ENCODE measurements at regions not wholly inside any gene's neighbourhood (a gene's known extent, or its start where the extent isn't known, plus 50 kb on each side); places are given as distances from the start of the nearest gene placed in this dataset.

DNA sequence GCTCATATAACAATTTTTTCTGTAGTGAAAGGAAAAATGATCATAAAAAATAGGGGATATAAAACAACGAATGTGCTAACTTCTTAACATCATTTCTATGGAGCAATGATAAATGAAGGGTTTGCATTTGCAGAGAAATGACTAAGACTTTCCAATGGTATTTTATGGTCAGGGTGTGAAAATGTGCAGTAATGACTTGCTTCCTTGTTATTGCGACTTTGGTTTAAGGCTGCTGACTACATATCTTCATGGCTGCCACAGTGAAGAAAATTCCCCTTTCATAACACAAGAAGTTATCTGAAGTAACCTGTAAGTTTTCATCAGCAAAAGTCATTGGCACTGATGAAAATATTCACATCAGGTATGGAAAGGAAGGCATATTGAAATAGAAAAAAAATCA, 166.1 kb upstream of the NRG3 start:
- H3K9me3 Mint-ChIP-seq (ENCODE audit: unreplicated experiment) = no peaks in the 10 kb centered on the region
- no peak overlapping the region for H3K9ac ChIP-seq (ENCODE audit: low read length)
- no peaks in the 10 kb centered on the region for H3K27me3 ChIP-seq (ENCODE audit: insufficient read depth, low read length)
- no peak for TF ChIP-seq EZH2 (IDR thresholded peaks at IDR 0.05; ENCODE audit: insufficient read depth, low read length)
- TF ChIP-seq CTCF (IDR thresholded peaks at IDR 0.05; ENCODE audit: insufficient read depth, low read depth, low read length) = no peak
- H3K4me2 ChIP-seq (ENCODE audit: low read length) = no peak overlapping the region
- no peaks in the 10 kb centered on the region for H3K4me1 ChIP-seq (ENCODE audit: insufficient read depth, low read length)
- no peak overlapping the region for H3K4me3 Mint-ChIP-seq (ENCODE audit: unreplicated experiment)
- H3K27ac ChIP-seq (ENCODE audit: low read depth, low read length) = no peak overlapping the region
- no peaks in the 10 kb centered on the region for H3K79me2 ChIP-seq (ENCODE audit: insufficient read depth, low read length)
- FAIRE-seq = no peak
- DNase-seq (ENCODE audit: low read depth) = no peak
- no peak overlapping the region for H2AFZ ChIP-seq (ENCODE audit: low read depth, low read length)
- no peaks in the 10 kb centered on the region for H3K27me3 Mint-ChIP-seq (ENCODE audit: low read depth, unreplicated experiment)
- no peak overlapping the region for H3K27ac Mint-ChIP-seq (ENCODE audit: unreplicated experiment)
- no peaks in the 10 kb centered on the region for H3K36me3 ChIP-seq (ENCODE audit: insufficient read depth, low read length)
- H3K4me1 Mint-ChIP-seq (ENCODE audit: low read depth, unreplicated experiment) = no peaks in the 10 kb centered on the region
- no peaks in the 10 kb centered on the region for H3K9me3 ChIP-seq (ENCODE audit: insufficient read depth, low read depth, low read length)
- no peak overlapping the region for H3K4me3 ChIP-seq (ENCODE audit: insufficient read depth, low read depth, low read length)
- H4K20me1 ChIP-seq (ENCODE audit: insufficient read depth, low read length) = no peaks in the 10 kb centered on the region
- H3K36me3 Mint-ChIP-seq (ENCODE audit: low read depth, unreplicated experiment) = no peaks in the 10 kb centered on the region

GRCh38 chr10:81722399-81722798, 152.6 kb upstream of the NRG3 start:
- no peak for FAIRE-seq
- no peaks in the 10 kb centered on the region for H3K36me3 Mint-ChIP-seq (ENCODE audit: low read depth, unreplicated experiment)
- no peak overlapping the region for H3K4me3 ChIP-seq (ENCODE audit: insufficient read depth, low read depth, low read length)
- no peaks in the 10 kb centered on the region for H3K36me3 ChIP-seq (ENCODE audit: insufficient read depth, low read length)
- no peaks in the 10 kb centered on the region for H3K9me3 Mint-ChIP-seq (ENCODE audit: unreplicated experiment)
- no peak overlapping the region for H3K4me3 Mint-ChIP-seq (ENCODE audit: unreplicated experiment)
- no peaks in the 10 kb centered on the region for H3K27me3 ChIP-seq (ENCODE audit: insufficient read depth, low read length)
- no peaks in the 10 kb centered on the region for H3K4me1 ChIP-seq (ENCODE audit: insufficient read depth, low read length)
- no peak for DNase-seq (ENCODE audit: low read depth)
- no peak overlapping the region for H3K4me2 ChIP-seq (ENCODE audit: low read length)
- H3K9ac ChIP-seq (ENCODE audit: low read length) = no peak overlapping the region
- H3K4me1 Mint-ChIP-seq (ENCODE audit: low read depth, unreplicated experiment) = no peaks in the 10 kb centered on the region
- H3K79me2 ChIP-seq (ENCODE audit: insufficient read depth, low read length) = no peaks in the 10 kb centered on the region
- H2AFZ ChIP-seq (ENCODE audit: low read depth, low read length) = no peak overlapping the region
- no peak for TF ChIP-seq EZH2 (IDR thresholded peaks at IDR 0.05; ENCODE audit: insufficient read depth, low read length)
- TF ChIP-seq CTCF (IDR thresholded peaks at IDR 0.05; ENCODE audit: insufficient read depth, low read depth, low read length) = no peak
- H3K27me3 Mint-ChIP-seq (ENCODE audit: low read depth, unreplicated experiment) = no peaks in the 10 kb centered on the region
- no peaks in the 10 kb centered on the region for H3K9me3 ChIP-seq (ENCODE audit: insufficient read depth, low read depth, low read length)
- H3K27ac ChIP-seq (ENCODE audit: low read depth, low read length) = no peak overlapping the region
- no peak overlapping the region for H3K27ac Mint-ChIP-seq (ENCODE audit: unreplicated experiment)
- no peaks in the 10 kb centered on the region for H4K20me1 ChIP-seq (ENCODE audit: insufficient read depth, low read length)

GRCh38 chr10:81724431-81724830, 150.6 kb upstream of the NRG3 start:
- H3K4me3 Mint-ChIP-seq (ENCODE audit: unreplicated experiment) = no peak overlapping the region
- no peaks in the 10 kb centered on the region for H3K4me1 Mint-ChIP-seq (ENCODE audit: low read depth, unreplicated experiment)
- H3K27me3 Mint-ChIP-seq (ENCODE audit: low read depth, unreplicated experiment) = no peaks in the 10 kb centered on the region
- Histone ChIP-seq H3K4me2 (ENCODE audit: low read length) (no peak overlapping the region), H3K27me3 (ENCODE audit: insufficient read depth, low read length) (no peaks in the 10 kb centered on the region), H4K20me1 (ENCODE audit: insufficient read depth, low read length) (no peaks in the 10 kb centered on the region), H3K79me2 (ENCODE audit: insufficient read depth, low read length) (no peaks in the 10 kb centered on the region), H3K27ac (ENCODE audit: low read depth, low read length) (no peak overlapping the region), H3K4me1 (ENCODE audit: insufficient read depth, low read length) (no peaks in the 10 kb centered on the region), H2AFZ (ENCODE audit: low read depth, low read length) (no peak overlapping the region), H3K4me3 (ENCODE audit: insufficient read depth, low read depth, low read length) (no peak overlapping the region), H3K36me3 (ENCODE audit: insufficient read depth, low read length) (no peaks in the 10 kb centered on the region), H3K9ac (ENCODE audit: low read length) (no peak overlapping the region), H3K9me3 (ENCODE audit: insufficient read depth, low read depth, low read length) (no peaks in the 10 kb centered on the region)
- H3K9me3 Mint-ChIP-seq (ENCODE audit: unreplicated experiment) = no peaks in the 10 kb centered on the region
- no peaks in the 10 kb centered on the region for H3K36me3 Mint-ChIP-seq (ENCODE audit: low read depth, unreplicated experiment)
- no peak for TF ChIP-seq EZH2 (IDR thresholded peaks at IDR 0.05; ENCODE audit: insufficient read depth, low read length)
- TF ChIP-seq CTCF (IDR thresholded peaks at IDR 0.05; ENCODE audit: insufficient read depth, low read depth, low read length) = no peak
- no peak overlapping the region for H3K27ac Mint-ChIP-seq (ENCODE audit: unreplicated experiment)
- no peak for FAIRE-seq
- DNase-seq (ENCODE audit: low read depth) = no peak

Measured in astrocyte (in vitro differentiated cells and primary cell).